HepG2 (cell line): ENCODE measurements at regions not wholly inside any gene's neighbourhood (a gene's known extent, or its start where the extent isn't known, plus 50 kb on each side); places are given as distances from the start of the nearest gene placed in this dataset.
A peak's percentile ranks its signal among the peaks of the same experiment; 100 is the strongest.

ENCODE experiments used
- ATAC-seq: fragments of 200-7000 bp; cut with Tn5 transposase; 3 replicates; pipeline ENCODE4 v1.9.1; 2020; ENCODE audit warnings: mild to moderate bottlenecking, moderate library complexity
- BruUV-seq: library from RNA; stranded (reverse); fragments of 400-500 nt; replicated peaks from 2 replicates; lab custom pipeline; 2021; lab: Mats Ljungman, UMichigan
- CTCF ChIA-PET: fragments of 300-600 bp; formaldehyde crosslinking; extraction: SDS; loops from one replicate; lab custom pipeline; 2021; ENCODE audit warnings: low total read pairs, inconsistent platforms, low intra/inter-chr PET ratio; lab: Yijun Ruan, JAX
- POLR2A ChIA-PET: fragments of 350-600 bp; sonication (Branson Sonifier 250); formaldehyde crosslinking; loops from one replicate; lab custom pipeline; 2020; ENCODE audit warnings: antibody characterized with exemption, inconsistent platforms; lab: Yijun Ruan, JAX
- DNase-seq: peaks from one replicate; pipeline ENCODE4 v3.0.0-alpha.2; 2015; ENCODE audit warnings: low spot score
- FAIRE-seq: peaks from 3 replicates; lab custom pipeline; 2011; peaks lifted over from hg19 to GRCh38; lab: Jason Lieb, UNC
- H2AFZ ChIP-seq: one replicate; pipeline ENCODE4 v1.6.1; 2011; ENCODE audit warnings: low read length, inconsistent platforms
- H3K27ac ChIP-seq: fragments of 300-600 bp; 3 replicates; pipeline ENCODE4 v1.8.0; 2011; ENCODE audit warnings: mixed run types, mild to moderate bottlenecking, mixed read lengths, low read length, inconsistent platforms; ENCODE audit not compliant: insufficient read depth; ENCODE audit errors: extremely low read length
- H3K27me3 ChIP-seq, 2 experiments: fragments of 200-600 bp in 1 of 2; 2 replicates in 1 of 2; 3 replicates in 1 of 2; pipeline versions ENCODE4 v1.6.0 to v1.8.0; 2011; ENCODE audit warnings: low read length in 2 of 2, mild to moderate bottlenecking in 2 of 2, moderate library complexity in 2 of 2, inconsistent platforms in 1 of 2; ENCODE audit not compliant: insufficient read depth in 2 of 2, control insufficient read depth in 1 of 2
- H3K36me3 ChIP-seq, 2 experiments: fragments of 200-600 bp in 1 of 2; replicated peaks in 1 of 2; 2 replicates in 1 of 2; 3 replicates in 1 of 2; pipeline versions ENCODE4 v1.5.1 to v1.8.0; 2011; ENCODE audit warnings: low read length in 2 of 2, inconsistent platforms in 1 of 2; ENCODE audit not compliant: insufficient read depth in 2 of 2, control insufficient read depth in 1 of 2
- H3K4me1 ChIP-seq: 2 replicates; pipeline ENCODE4 v1.5.1; 2012; ENCODE audit warnings: low read length, inconsistent platforms; ENCODE audit not compliant: insufficient read depth
- H3K4me2 ChIP-seq: 2 replicates; pipeline ENCODE4 v1.6.0; 2011; ENCODE audit warnings: low read depth, low read length, inconsistent platforms
- H3K4me3 ChIP-seq, 3 experiments: fragments of 200-600 bp in 1 of 3; sonication (generic), shearing (Covaris generic) in 1 of 3; replicated peaks in 1 of 3; 2 replicates each; pipeline ENCODE4 v1.5.1; 2011 to 2016; ENCODE audit warnings: low read length in 3 of 3, inconsistent platforms in 2 of 3, low read depth in 2 of 3, mild to moderate bottlenecking in 2 of 3, control low read depth in 1 of 3, mixed read lengths in 1 of 3; ENCODE audit not compliant: insufficient read depth in 1 of 3
- H3K79me2 ChIP-seq: one replicate; pipeline ENCODE4 v1.6.1; 2011; ENCODE audit warnings: low read length, inconsistent platforms; ENCODE audit not compliant: insufficient read depth
- H3K9ac ChIP-seq: 2 replicates; pipeline ENCODE4 v1.6.0; 2011; ENCODE audit warnings: mild to moderate bottlenecking, low read depth, low read length, inconsistent platforms; ENCODE audit not compliant: insufficient read depth
- H3K9me3 ChIP-seq: 2 replicates; pipeline ENCODE4 v1.5.1; 2012; ENCODE audit warnings: mild to moderate bottlenecking, low read length
- H4K20me1 ChIP-seq: 2 replicates; pipeline ENCODE4 v1.6.0; 2011; ENCODE audit warnings: inconsistent platforms, mild to moderate bottlenecking, low read length, moderate library complexity; ENCODE audit not compliant: insufficient read depth
- ATF3 ChIP-seq: sonication (generic); formaldehyde crosslinking; IDR thresholded peaks from 2 replicates; pipeline ENCODE4 v1.4.0; 2020; ENCODE audit warnings: missing genetic modification reagents
- BRD4 ChIP-seq: sonication (generic); formaldehyde crosslinking; IDR thresholded peaks from 2 replicates; pipeline ENCODE4 v1.4.0; 2020; ENCODE audit warnings: missing genetic modification reagents
- CERS6 ChIP-seq: sonication (generic); formaldehyde crosslinking; IDR thresholded peaks from 2 replicates; pipeline ENCODE4 v1.5.0; 2020; ENCODE audit warnings: missing genetic modification reagents
- IRF9 ChIP-seq: sonication (generic); formaldehyde crosslinking; IDR thresholded peaks from 2 replicates; pipeline ENCODE4 v1.8.0; 2022; ENCODE audit warnings: missing genetic modification reagents, mild to moderate bottlenecking, borderline replicate concordance
- MED8 ChIP-seq: sonication (generic); formaldehyde crosslinking; IDR thresholded peaks from 2 replicates; pipeline ENCODE4 v1.8.1; 2023; ENCODE audit warnings: mild to moderate bottlenecking, missing genetic modification reagents; ENCODE audit not compliant: insufficient replicate concordance
- MYPOP ChIP-seq: sonication (generic); formaldehyde crosslinking; IDR thresholded peaks from 2 replicates; pipeline ENCODE4 v1.8.1; 2023; ENCODE audit warnings: mild to moderate bottlenecking, moderate library complexity, missing genetic modification reagents
- TFAP4 ChIP-seq: sonication (generic); IDR thresholded peaks from 2 replicates; pipeline ENCODE4 v1.6.1; 2016; ENCODE audit warnings: low read depth, borderline replicate concordance
- ZFP82 ChIP-seq: sonication (generic); formaldehyde crosslinking; IDR thresholded peaks from 2 replicates; pipeline ENCODE4 v1.5.1; 2020; ENCODE audit warnings: mild to moderate bottlenecking, missing genetic modification reagents, borderline replicate concordance
- ZFP90 ChIP-seq: sonication (generic); formaldehyde crosslinking; IDR thresholded peaks from 2 replicates; pipeline ENCODE4 v1.8.0; 2022; ENCODE audit warnings: missing genetic modification reagents, mild to moderate bottlenecking, inconsistent platforms, borderline replicate concordance
- ZNF138 ChIP-seq: sonication (generic); formaldehyde crosslinking; IDR thresholded peaks from 2 replicates; pipeline ENCODE4 v1.5.0; 2020; ENCODE audit warnings: mild to moderate bottlenecking, low read depth, missing genetic modification reagents
- ZNF34 ChIP-seq: sonication (generic); formaldehyde crosslinking; IDR thresholded peaks from 2 replicates; pipeline ENCODE4 v1.4.0; 2020; ENCODE audit warnings: mild to moderate bottlenecking, missing genetic modification reagents, borderline replicate concordance
- ZNF841 ChIP-seq: sonication (generic); formaldehyde crosslinking; IDR thresholded peaks from 2 replicates; pipeline ENCODE4 v1.8.1; 2023; ENCODE audit warnings: missing genetic modification reagents, borderline replicate concordance
- WGBS: methylation state at CpG from one replicate; pipeline ENCODE4 v1.1.6; 2017; ENCODE audit warnings: low lambda C conversion rate; 5-methylcytosine and 5-hydroxymethylcytosine counted together
- in situ Hi-C: cut with HindIII; loops from 2 replicates; pipeline ENCODE4 v1.10.0; 2017; ENCODE audit warnings: low pct_unique_long_range_greater_than_20kb; ENCODE audit not compliant: extremely low pct_ligation_motif_present
- intact Hi-C: fragments of 100-400 bp; cut with micrococcal nuclease; formaldehyde crosslinking; loops from one replicate; pipeline ENCODE4 v1.10.0; 2022; ENCODE audit not compliant: unreplicated experiment

GRCh38 chr18:46314011-46314410 is 209.8 kb downstream of the HAUS1 start:
- intact Hi-C loops: no loop called here
- H2AFZ ChIP-seq: no peak overlapping the region
- H3K79me2 ChIP-seq: no peaks in the 10 kb centered on the region
- in situ Hi-C loops: no loop called here
- no peak overlapping the region for H3K27ac ChIP-seq
- no peaks in the 10 kb centered on the region for H3K9me3 ChIP-seq
- H4K20me1 ChIP-seq: no peaks in the 10 kb centered on the region
- no peak for ATAC-seq
- ChIA-PET CTCF (no interaction called here), POLR2A (no interaction called here)
- TF ChIP-seq ZNF34 (CRISPR knock-in tag): no peak
- TF ChIP-seq MYPOP: no peak
- TF ChIP-seq ZNF841 (CRISPR knock-in tag): no peak
- TF ChIP-seq ZFP90 (CRISPR knock-in tag): no peak
- TF ChIP-seq IRF9 (CRISPR knock-in tag): no peak
- 60% methylated on average over 4 of the region's 7 CpGs for WGBS
- no peak overlapping the region for H3K4me2 ChIP-seq
- FAIRE-seq: no peak
- no peak for DNase-seq
- H3K4me3 ChIP-seq: no peak overlapping the region
- H3K36me3 ChIP-seq: no peaks in the 10 kb centered on the region
- no peak overlapping the region for H3K9ac ChIP-seq
- H3K4me1 ChIP-seq: no peaks in the 10 kb centered on the region
- H3K27me3 ChIP-seq: peaks cover 0 to 12% of the 10 kb centered on the region in 2 experiments; a peak in 2 of 5 replicates
- no TSS peak for BruUV-seq

- H4K20me1 ChIP-seq: no peaks in the 10 kb centered on the region
- ATAC-seq: peak; percentile 43; the same call in 1 of the 3 replicates
- no peak overlapping the region for H3K4me2 ChIP-seq
- no peaks in the 10 kb centered on the region for H3K4me1 ChIP-seq
- H3K9me3 ChIP-seq: no peaks in the 10 kb centered on the region
- ChIA-PET POLR2A (no interaction called here), CTCF (no interaction called here)
- intact Hi-C loops: no loop called here
- no TSS peak for BruUV-seq
- peaks cover 0 to 12% of the 10 kb centered on the region in 2 experiments; a peak in 1 of 5 replicates for H3K27me3 ChIP-seq
- no peak for FAIRE-seq
- no peak for DNase-seq
- no peak overlapping the region for H2AFZ ChIP-seq
- WGBS: 33% methylated on average over 1 of the region's 2 CpGs
- no peaks in the 10 kb centered on the region for H3K79me2 ChIP-seq
- no peak overlapping the region for H3K9ac ChIP-seq
- in situ Hi-C loops: no loop called here
- no peak overlapping the region for H3K4me3 ChIP-seq
- H3K36me3 ChIP-seq: no peaks in the 10 kb centered on the region
- no peak overlapping the region for H3K27ac ChIP-seq
- TF ChIP-seq TFAP4 (no peak), BRD4 (CRISPR knock-in tag) (no peak), MED8 (CRISPR knock-in tag) (no peak), CERS6 (CRISPR knock-in tag) (no peak), ATF3 (CRISPR knock-in tag) (no peak), ZFP82 (CRISPR knock-in tag) (no peak), ZNF138 (CRISPR knock-in tag) (no peak)
Observed at GRCh38 chr18:46315161-46315560, 211.0 kb downstream of the HAUS1 start.
